HCT116 (cell line): ENCODE measurements at regions not wholly inside any gene's neighbourhood (a gene's known extent, or its start where the extent isn't known, plus 50 kb on each side); places are given as distances from the start of the nearest gene placed in this dataset.

Experiments used
- ATAC-seq: fragments of 200-7000 bp; cut with Tn5 transposase; 2 replicates; pipeline ENCODE4 v1.9.1; 2020; ENCODE audit warnings: mild to moderate bottlenecking, moderate library complexity
- BruUV-seq: library from RNA; stranded (reverse); fragments of 400-500 nt; replicated peaks from 2 replicates; lab custom pipeline; 2021; lab: Mats Ljungman, UMichigan
- CTCF ChIA-PET: fragments of 300-600 bp; sonication (Branson Sonifier 250); formaldehyde crosslinking; loops from one replicate; lab custom pipeline; 2021; ENCODE audit warnings: antibody characterized with exemption; lab: Charles Lee
- POLR2A ChIA-PET: fragments of 300-600, 350-600 bp; sonication (Branson Sonifier 250); formaldehyde crosslinking; loops from one replicate; lab custom pipeline; 2021; ENCODE audit warnings: antibody characterized with exemption; lab: Charles Lee
- RAD21 ChIA-PET, 2 experiments: fragments of 300-600 bp; sonication (Branson Sonifier 250); formaldehyde crosslinking; loops; one replicate each; lab custom pipeline; 2023; ENCODE audit warnings: low total read pairs in 2 of 2; ENCODE audit not compliant: uncharacterized antibody in 2 of 2, unreplicated experiment in 2 of 2, low non-redundant PET in 1 of 2; lab: Charles Lee
- DNase-seq: peaks from one replicate; pipeline ENCODE4 v3.0.0-alpha.2; 2010; ENCODE audit warnings: low read depth, low spot score
- H2AFZ ChIP-seq: fragments of 200-600 bp; shearing (Covaris generic), sonication (generic); 2 replicates; pipeline ENCODE4 v1.6.1; 2017; ENCODE audit warnings: low read depth, mixed run types, mixed read lengths, antibody characterized with exemption, low read length; ENCODE audit not compliant: poor library complexity, severe bottlenecking
- H3K27ac ChIP-seq: 2 replicates; pipeline ENCODE4 v1.5.1; 2012; ENCODE audit warnings: low read depth, low read length
- H3K27me3 ChIP-seq: fragments of 200-600 bp; sonication (generic); 2 replicates; pipeline ENCODE4 v1.6.1; 2016; ENCODE audit warnings: mixed run types, low read length, mixed read lengths; ENCODE audit not compliant: insufficient read depth
- H3K36me3 ChIP-seq, 2 experiments: fragments of 200-500 bp in 1 of 2; fragments of 200-600 bp in 1 of 2; sonication (Bioruptor generic) in 1 of 2; sonication (generic) in 1 of 2; 2 replicates each; pipeline versions ENCODE4 v1.5.1 to v1.6.1; 2014 to 2016; ENCODE audit warnings: low read length in 2 of 2, inconsistent platforms in 1 of 2, mixed read lengths in 1 of 2, mixed run types in 1 of 2; ENCODE audit not compliant: insufficient read depth in 2 of 2, control insufficient read depth in 1 of 2
- H3K4me1 ChIP-seq, 2 experiments: fragments of 200-600 bp in 1 of 2; sonication (generic) in 1 of 2; 2 replicates each; pipeline versions ENCODE4 v1.5.1 to v1.6.1; 2012 to 2017; ENCODE audit warnings: low read length in 2 of 2, inconsistent platforms in 1 of 2, mild to moderate bottlenecking in 1 of 2, mixed read lengths in 1 of 2, mixed run types in 1 of 2, moderate library complexity in 1 of 2; ENCODE audit not compliant: insufficient read depth in 2 of 2, control insufficient read depth in 1 of 2
- H3K4me2 ChIP-seq: fragments of 200-600 bp; sonication (generic); 2 replicates; pipeline ENCODE4 v1.6.1; 2017; ENCODE audit warnings: mixed run types, low read length, mixed read lengths
- H3K4me3 ChIP-seq, 2 experiments: fragments of 200-600 bp in 1 of 2; sonication (generic) in 1 of 2; replicated peaks in 1 of 2; 2 replicates each; pipeline ENCODE4 v1.5.1; 2011 to 2016; ENCODE audit warnings: low read length in 2 of 2, control low read depth in 1 of 2, low read depth in 1 of 2, mild to moderate bottlenecking in 1 of 2, mixed read lengths in 1 of 2, mixed run types in 1 of 2
- H3K79me2 ChIP-seq: fragments of 200-600 bp; sonication (generic); 2 replicates; pipeline ENCODE4 v1.6.1; 2017; ENCODE audit warnings: mild to moderate bottlenecking, mixed run types, low read length, moderate library complexity, mixed read lengths; ENCODE audit not compliant: insufficient read depth
- H3K9ac ChIP-seq: fragments of 200-600 bp; sonication (generic); 2 replicates; pipeline ENCODE4 v1.6.1; 2016; ENCODE audit warnings: low read length, mixed read lengths
- H3K9me2 ChIP-seq: fragments of 200-600 bp; sonication (generic), shearing (Covaris generic); 2 replicates; pipeline ENCODE4 v1.6.1; 2017; ENCODE audit warnings: mixed run types, mild to moderate bottlenecking, moderate library complexity; ENCODE audit not compliant: insufficient read depth
- H3K9me3 ChIP-seq, 2 experiments: fragments of 200-500 bp in 1 of 2; fragments of 200-600 bp in 1 of 2; sonication (Bioruptor generic) in 1 of 2; sonication (generic) in 1 of 2; 2 replicates each; pipeline ENCODE4 v1.6.1; 2014 to 2017; ENCODE audit warnings: low read length in 2 of 2, mixed read lengths in 2 of 2, inconsistent platforms in 1 of 2, low read depth in 1 of 2, mild to moderate bottlenecking in 1 of 2, mixed run types in 1 of 2, moderate library complexity in 1 of 2; ENCODE audit not compliant: control insufficient read depth in 1 of 2, insufficient read depth in 1 of 2
- H4K20me1 ChIP-seq: fragments of 200-600 bp; sonication (generic), shearing (Covaris generic); 2 replicates; pipeline ENCODE4 v1.6.1; 2017; ENCODE audit warnings: mixed run types, mild to moderate bottlenecking, moderate library complexity; ENCODE audit not compliant: insufficient read depth
- ATF3 ChIP-seq: IDR thresholded peaks from 2 replicates; pipeline ENCODE4 v1.6.1; 2012
- CEBPB ChIP-seq: IDR thresholded peaks from 2 replicates; pipeline ENCODE4 v1.6.1; 2012; ENCODE audit warnings: low read depth
- CTCF ChIP-seq, 3 experiments: fragments of 200-600 bp in 1 of 3; sonication (generic) in 1 of 3; IDR thresholded peaks in 2 of 3; conservative IDR thresholded peaks in 1 of 3; 2 replicates each; pipeline ENCODE4 v1.5.1; 2012 to 2017; ENCODE audit warnings: low read depth in 2 of 3, low read length in 2 of 3, antibody characterized with exemption in 1 of 3, borderline replicate concordance in 1 of 3, control low read depth in 1 of 3, mild to moderate bottlenecking in 1 of 3, mixed read lengths in 1 of 3, mixed run types in 1 of 3, moderate library complexity in 1 of 3; ENCODE audit not compliant: insufficient read depth in 1 of 3
- EZH2 ChIP-seq: fragments of 200-600 bp; sonication (generic); IDR thresholded peaks from 2 replicates; pipeline ENCODE4 v1.6.1; 2017; ENCODE audit warnings: antibody characterized with exemption, mixed run types
- FOSL1 ChIP-seq: IDR thresholded peaks from 2 replicates; pipeline ENCODE4 v1.6.1; 2012; ENCODE audit warnings: low read depth
- JUND ChIP-seq: IDR thresholded peaks from 2 replicates; pipeline ENCODE4 v1.6.1; 2012
- MAX ChIP-seq: IDR thresholded peaks from 2 replicates; pipeline ENCODE4 v1.6.1; 2012
- POLR2A ChIP-seq: IDR thresholded peaks from 2 replicates; pipeline ENCODE4 v1.7.0; 2011; ENCODE audit warnings: borderline replicate concordance; ENCODE audit not compliant: insufficient read depth, insufficient read length; ENCODE audit errors: extremely low read depth
- REST ChIP-seq: IDR thresholded peaks from 2 replicates; pipeline ENCODE4 v1.6.1; 2012; ENCODE audit warnings: low read depth
- SIN3A ChIP-seq: IDR thresholded peaks from 2 replicates; pipeline ENCODE4 v1.6.1; 2012; ENCODE audit warnings: low read depth
- SP1 ChIP-seq: IDR thresholded peaks from 2 replicates; pipeline ENCODE4 v1.6.1; 2012; ENCODE audit warnings: low read depth
- SRF ChIP-seq: IDR thresholded peaks from 2 replicates; pipeline ENCODE4 v1.6.1; 2012; ENCODE audit warnings: low read depth
- YY1 ChIP-seq: IDR thresholded peaks from 2 replicates; pipeline ENCODE4 v1.6.1; 2011; ENCODE audit warnings: low read length, low read depth, moderate library complexity, mild to moderate bottlenecking; ENCODE audit not compliant: insufficient replicate concordance; ENCODE audit errors: extremely low read depth
- intact Hi-C: fragments of 100-400 bp; cut with micrococcal nuclease; formaldehyde crosslinking; loops from 2 replicates; pipeline ENCODE4 v1.10.0; 2022
- TF ChIP-seq, protein P1 (sequence below): IDR thresholded peaks from 2 replicates; pipeline ENCODE4 v1.6.1; 2011; ENCODE audit warnings: mild to moderate bottlenecking, low read length, moderate library complexity; ENCODE audit not compliant: insufficient replicate concordance; ENCODE audit errors: extremely low read depth

DNA sequence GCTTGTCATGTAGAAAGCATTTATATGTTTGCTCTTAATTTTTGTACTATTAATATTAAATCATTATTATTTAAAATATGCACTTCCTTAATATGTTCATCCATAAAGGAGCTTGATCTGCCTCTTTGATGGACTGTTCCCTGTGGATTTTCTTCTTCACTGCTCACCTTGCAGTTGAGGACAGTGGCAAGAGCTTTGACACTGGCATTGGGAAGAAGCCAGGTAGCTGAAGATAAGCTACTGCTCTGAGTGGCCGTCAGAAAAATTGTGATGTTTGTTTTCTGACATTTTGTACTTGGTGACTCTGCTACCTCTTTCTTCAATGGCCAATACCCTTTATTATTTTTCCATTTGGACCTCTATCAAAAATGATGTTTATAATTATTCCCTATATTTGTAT lies 349.4 kb upstream of the NOVA1 start:
- Histone ChIP-seq H4K20me1 (no peaks in the 10 kb centered on the region), H2AFZ (no peak overlapping the region), H3K4me1 (no peaks in the 10 kb centered on the region), H3K79me2 (no peaks in the 10 kb centered on the region), H3K27ac (no peak overlapping the region), H3K9ac (no peak overlapping the region), H3K36me3 (no peaks in the 10 kb centered on the region), H3K9me3 (peaks cover 4 to 12% of the 10 kb centered on the region in 2 experiments; a peak in 2 of 4 replicates), H3K9me2 (no peaks in the 10 kb centered on the region), H3K4me3 (no peak overlapping the region), H3K4me2 (no peak overlapping the region), H3K27me3 (no peaks in the 10 kb centered on the region)
- POLR2A ChIA-PET = no interaction called here
- no TSS peak for BruUV-seq
- RAD21 ChIA-PET = no interaction called here
- DNase-seq (no peak), ATAC-seq (no peak)
- CTCF ChIA-PET = no interaction called here
- intact Hi-C loops = no loop called here
- TF ChIP-seq POLR2A (no peak), YY1 (no peak), MAX (no peak), CEBPB (no peak), JUND (no peak), SP1 (no peak), SIN3A (no peak), EZH2 (no peak), REST (no peak), FOSL1 (no peak), CTCF (IDR thresholded peaks at IDR 0.05 in 2 of 3, conservative IDR thresholded peaks at IDR 0.05 in 1 of 3; ENCODE audit: borderline replicate concordance in 1 of 3, insufficient read depth in 1 of 3, low read depth in 2 of 3, low read length in 2 of 3) (no peak), SRF (no peak), ATF3 (no peak)
- TF ChIP-seq, protein P1, sequence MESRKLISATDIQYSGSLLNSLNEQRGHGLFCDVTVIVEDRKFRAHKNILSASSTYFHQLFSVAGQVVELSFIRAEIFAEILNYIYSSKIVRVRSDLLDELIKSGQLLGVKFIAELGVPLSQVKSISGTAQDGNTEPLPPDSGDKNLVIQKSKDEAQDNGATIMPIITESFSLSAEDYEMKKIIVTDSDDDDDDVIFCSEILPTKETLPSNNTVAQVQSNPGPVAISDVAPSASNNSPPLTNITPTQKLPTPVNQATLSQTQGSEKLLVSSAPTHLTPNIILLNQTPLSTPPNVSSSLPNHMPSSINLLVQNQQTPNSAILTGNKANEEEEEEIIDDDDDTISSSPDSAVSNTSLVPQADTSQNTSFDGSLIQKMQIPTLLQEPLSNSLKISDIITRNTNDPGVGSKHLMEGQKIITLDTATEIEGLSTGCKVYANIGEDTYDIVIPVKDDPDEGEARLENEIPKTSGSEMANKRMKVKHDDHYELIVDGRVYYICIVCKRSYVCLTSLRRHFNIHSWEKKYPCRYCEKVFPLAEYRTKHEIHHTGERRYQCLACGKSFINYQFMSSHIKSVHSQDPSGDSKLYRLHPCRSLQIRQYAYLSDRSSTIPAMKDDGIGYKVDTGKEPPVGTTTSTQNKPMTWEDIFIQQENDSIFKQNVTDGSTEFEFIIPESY = no peak
